K562 (cell line): ENCODE measurements at regions not wholly inside any gene's neighbourhood (a gene's known extent, or its start where the extent isn't known, plus 50 kb on each side); places are given as distances from the start of the nearest gene placed in this dataset.

Experiments
- ATAC-seq: fragments of 200-7000 bp; cut with Tn5 transposase; 3 replicates; pipeline ENCODE4 v1.9.1; 2020; ENCODE audit warnings: moderate library complexity
- BruUV-seq: library from RNA; stranded (reverse); fragments of 400-500 nt; replicated peaks from 2 replicates; lab custom pipeline; 2021; lab: Mats Ljungman, UMichigan
- CTCF ChIA-PET: fragments of 300-600 bp; formaldehyde crosslinking; extraction: SDS; loops from one replicate; lab custom pipeline; 2021; ENCODE audit warnings: low intra/inter-chr PET ratio; lab: Yijun Ruan, JAX
- POLR2A ChIA-PET: fragments of 300-600, 350-650 bp; sonication (Branson Sonifier 250); formaldehyde crosslinking; extraction: SDS; loops from one replicate; lab custom pipeline; 2021; ENCODE audit warnings: antibody characterized with exemption, inconsistent platforms; lab: Yijun Ruan, JAX
- DNase-seq, 4 experiments: peaks; one replicate each; pipeline versions ENCODE4 v3.0.0 to v3.0.0-alpha.2; 2011 to 2018; ENCODE audit warnings: low spot score in 3 of 4, mixed read lengths in 3 of 4; ENCODE audit errors: extremely low read depth in 1 of 4
- FAIRE-seq: peaks from 2 replicates; lab custom pipeline; 2011; peaks lifted over from hg19 to GRCh38; lab: Jason Lieb, UNC
- H2AFZ ChIP-seq: 2 replicates; pipeline ENCODE4 v1.6.0; 2011; ENCODE audit warnings: low read depth, low read length, control low read depth, inconsistent platforms
- H3K27ac ChIP-seq: fragments of 200-600 bp; 3 replicates; pipeline ENCODE4 v1.8.0; 2011; ENCODE audit warnings: low read depth, mild to moderate bottlenecking, control low read depth, inconsistent platforms, low read length, moderate library complexity, mixed read lengths; ENCODE audit errors: extremely low read depth
- H3K27me3 ChIP-seq, 2 experiments: fragments of 300-600 bp in 1 of 2; 2 replicates in 1 of 2; 3 replicates in 1 of 2; pipeline versions ENCODE4 v1.6.0 to v1.8.0; 2011; ENCODE audit warnings: inconsistent platforms in 2 of 2, low read length in 2 of 2, mild to moderate bottlenecking in 1 of 2, mixed read lengths in 1 of 2, moderate library complexity in 1 of 2; ENCODE audit not compliant: control insufficient read depth in 2 of 2, insufficient read depth in 2 of 2
- H3K36me3 ChIP-seq: fragments of 300-600 bp; 3 replicates; pipeline ENCODE4 v1.8.0; 2011; ENCODE audit warnings: mild to moderate bottlenecking, low read length, inconsistent platforms; ENCODE audit not compliant: control insufficient read depth, insufficient read depth
- H3K4me1 ChIP-seq, 2 experiments: fragments of 200-600 bp in 1 of 2; replicated peaks in 1 of 2; 2 replicates in 1 of 2; 3 replicates in 1 of 2; pipeline versions ENCODE4 v1.5.1 to v1.8.0; 2011; ENCODE audit warnings: inconsistent platforms in 2 of 2, low read length in 2 of 2, mild to moderate bottlenecking in 1 of 2, mixed read lengths in 1 of 2, moderate library complexity in 1 of 2; ENCODE audit not compliant: control insufficient read depth in 2 of 2, insufficient read depth in 2 of 2
- H3K4me2 ChIP-seq: 2 replicates; pipeline ENCODE4 v1.6.1; 2011; ENCODE audit warnings: low read length, control low read depth, inconsistent platforms, mixed read lengths; ENCODE audit not compliant: insufficient read depth
- H3K4me3 ChIP-seq: fragments of 200-600 bp; sonication (generic), shearing (Covaris generic); 2 replicates; pipeline ENCODE4 v1.5.1; 2016; ENCODE audit warnings: control low read depth, inconsistent platforms
- H3K79me2 ChIP-seq: fragments of 200-600 bp; 3 replicates; pipeline ENCODE4 v1.8.0; 2011; ENCODE audit warnings: low read length, inconsistent platforms; ENCODE audit not compliant: control insufficient read depth, insufficient read depth
- H3K9ac ChIP-seq, 2 experiments: 2 replicates each; pipeline versions ENCODE4 v1.6.0 to v1.6.1; 2011; ENCODE audit warnings: low read depth in 2 of 2, low read length in 2 of 2, control low read depth in 1 of 2, inconsistent platforms in 1 of 2, mild to moderate bottlenecking in 1 of 2, mixed read lengths in 1 of 2; ENCODE audit not compliant: insufficient read depth in 1 of 2
- H3K9me1 ChIP-seq: one replicate; pipeline ENCODE4 v1.6.0; 2011; ENCODE audit warnings: inconsistent platforms, mild to moderate bottlenecking, low read length, moderate library complexity; ENCODE audit not compliant: control insufficient read depth, insufficient read depth
- H3K9me3 ChIP-seq: replicated peaks from 2 replicates; pipeline ENCODE4 v1.5.1; 2011; ENCODE audit warnings: low read depth, low read length, inconsistent platforms; ENCODE audit not compliant: control insufficient read depth, insufficient read depth
- H4K20me1 ChIP-seq: replicated peaks from 2 replicates; pipeline ENCODE4 v1.6.1; 2011; ENCODE audit warnings: low read length, inconsistent platforms, mixed read lengths; ENCODE audit not compliant: control insufficient read depth, insufficient read depth
- CTCFL ChIP-seq: IDR thresholded peaks from 2 replicates; pipeline ENCODE4 v1.6.1; 2011; ENCODE audit warnings: borderline replicate concordance, low read depth, mild to moderate bottlenecking, moderate library complexity, low read length; ENCODE audit not compliant: insufficient read depth, poor library complexity, severe bottlenecking
- MED1 ChIP-seq: sonication (generic); formaldehyde crosslinking; IDR thresholded peaks from 2 replicates; pipeline ENCODE4 v1.8.1; 2023; ENCODE audit warnings: missing genetic modification reagents, borderline replicate concordance
- SMARCB1 ChIP-seq: IDR thresholded peaks from 2 replicates; pipeline ENCODE4 v1.6.1; 2011; ENCODE audit warnings: improper control_type of control experiment, low read depth; ENCODE audit not compliant: insufficient read length
- ZSCAN29 ChIP-seq: fragments of 450-650 bp; IDR thresholded peaks from 2 replicates; pipeline ENCODE4 v1.6.1; 2017
- WGBS: fragments of 100-300 bp; shearing (Covaris generic); methylation state at CpG from one replicate; pipeline ENCODE4 v1.1.6; 2016; ENCODE audit warnings: low coverage, mixed read lengths; ENCODE audit not compliant: insufficient coverage; ENCODE audit errors: missing lambda C conversion rate; 5-methylcytosine and 5-hydroxymethylcytosine counted together
- in situ Hi-C: fragments of 300-500 bp; cut with MboI; formaldehyde crosslinking; loops from 4 replicates; pipeline ENCODE4 v1.15.0; 2018; ENCODE audit warnings: inconsistent platforms, mixed read lengths
- intact Hi-C: fragments of 100-400 bp; cut with micrococcal nuclease; formaldehyde crosslinking; loops from 2 replicates; pipeline ENCODE4 v1.14.2; 2022
- TF ChIP-seq, protein P1 (sequence below): fragments of 200-800 bp; sonication (Bioruptor generic); IDR thresholded peaks from 2 replicates; pipeline ENCODE4 v1.6.1; 2017; ENCODE audit warnings: missing genetic modification characterization, missing compliant biosample characterization

GRCh38 chr2:164066095-164066494 lies 330.3 kb upstream of the FIGN start:
- Histone ChIP-seq H2AFZ (no peak overlapping the region), H3K4me2 (no peak overlapping the region), H3K9me1 (no peaks in the 10 kb centered on the region), H3K9ac (no peak overlapping the region), H3K27ac (no peak overlapping the region), H4K20me1 (no peaks in the 10 kb centered on the region), H3K79me2 (no peaks in the 10 kb centered on the region), H3K27me3 (no peaks in the 10 kb centered on the region; a peak in 1 of 5 replicates), H3K36me3 (no peaks in the 10 kb centered on the region), H3K4me1 (no peaks in the 10 kb centered on the region), H3K4me3 (no peak overlapping the region), H3K9me3 (no peaks in the 10 kb centered on the region; the same call in 1 of the 2 replicates)
- WGBS: 0% methylated on average over 1 of the region's 1 CpG
- DNase-seq (no peak), ATAC-seq (no peak), FAIRE-seq (no peak)
- no TSS peak for BruUV-seq
- in situ Hi-C loops (no loop called here), intact Hi-C loops (no loop called here)
- TF ChIP-seq, protein P1, sequence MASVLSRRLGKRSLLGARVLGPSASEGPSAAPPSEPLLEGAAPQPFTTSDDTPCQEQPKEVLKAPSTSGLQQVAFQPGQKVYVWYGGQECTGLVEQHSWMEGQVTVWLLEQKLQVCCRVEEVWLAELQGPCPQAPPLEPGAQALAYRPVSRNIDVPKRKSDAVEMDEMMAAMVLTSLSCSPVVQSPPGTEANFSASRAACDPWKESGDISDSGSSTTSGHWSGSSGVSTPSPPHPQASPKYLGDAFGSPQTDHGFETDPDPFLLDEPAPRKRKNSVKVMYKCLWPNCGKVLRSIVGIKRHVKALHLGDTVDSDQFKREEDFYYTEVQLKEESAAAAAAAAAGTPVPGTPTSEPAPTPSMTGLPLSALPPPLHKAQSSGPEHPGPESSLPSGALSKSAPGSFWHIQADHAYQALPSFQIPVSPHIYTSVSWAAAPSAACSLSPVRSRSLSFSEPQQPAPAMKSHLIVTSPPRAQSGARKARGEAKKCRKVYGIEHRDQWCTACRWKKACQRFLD (CRISPR knock-in tag): no peak
- TF ChIP-seq ZSCAN29 (no peak), MED1 (CRISPR knock-in tag) (no peak), CTCFL (no peak), SMARCB1 (no peak)
- ChIA-PET POLR2A (no interaction called here), CTCF (no interaction called here)
